C4-2B (cell line): ENCODE measurements at regions not wholly inside any gene's neighbourhood (a gene's known extent, or its start where the extent isn't known, plus 50 kb on each side); places are given as distances from the start of the nearest gene placed in this dataset.

Source experiments
- ZFX ChIP-seq: fragments of 450-650 bp; IDR thresholded peaks from 2 replicates; pipeline ENCODE4 v1.6.1; 2017
- TF ChIP-seq, protein P1 (sequence below): fragments of 450-650 bp; conservative IDR thresholded peaks from 2 replicates; pipeline ENCODE4 v1.5.1; 2017; ENCODE audit warnings: mild to moderate bottlenecking

- TF ChIP-seq, protein P1, sequence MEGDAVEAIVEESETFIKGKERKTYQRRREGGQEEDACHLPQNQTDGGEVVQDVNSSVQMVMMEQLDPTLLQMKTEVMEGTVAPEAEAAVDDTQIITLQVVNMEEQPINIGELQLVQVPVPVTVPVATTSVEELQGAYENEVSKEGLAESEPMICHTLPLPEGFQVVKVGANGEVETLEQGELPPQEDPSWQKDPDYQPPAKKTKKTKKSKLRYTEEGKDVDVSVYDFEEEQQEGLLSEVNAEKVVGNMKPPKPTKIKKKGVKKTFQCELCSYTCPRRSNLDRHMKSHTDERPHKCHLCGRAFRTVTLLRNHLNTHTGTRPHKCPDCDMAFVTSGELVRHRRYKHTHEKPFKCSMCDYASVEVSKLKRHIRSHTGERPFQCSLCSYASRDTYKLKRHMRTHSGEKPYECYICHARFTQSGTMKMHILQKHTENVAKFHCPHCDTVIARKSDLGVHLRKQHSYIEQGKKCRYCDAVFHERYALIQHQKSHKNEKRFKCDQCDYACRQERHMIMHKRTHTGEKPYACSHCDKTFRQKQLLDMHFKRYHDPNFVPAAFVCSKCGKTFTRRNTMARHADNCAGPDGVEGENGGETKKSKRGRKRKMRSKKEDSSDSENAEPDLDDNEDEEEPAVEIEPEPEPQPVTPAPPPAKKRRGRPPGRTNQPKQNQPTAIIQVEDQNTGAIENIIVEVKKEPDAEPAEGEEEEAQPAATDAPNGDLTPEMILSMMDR = no peak
- TF ChIP-seq ZFX = no peak
Observed at GRCh38 chr2:145041706-145042105, 521.8 kb upstream of the ZEB2 start.
